ACC112 (cell line): ENCODE measurements at regions not wholly inside any gene's neighbourhood (a gene's known extent, or its start where the extent isn't known, plus 50 kb on each side); places are given as distances from the start of the nearest gene placed in this dataset.

Experiments
- H2AFZ ChIP-seq: fragments of 200-600 bp; sonication (generic); one replicate; pipeline ENCODE4 v1.6.0; 2017; ENCODE audit warnings: antibody characterized with exemption, low read length; ENCODE audit not compliant: unreplicated experiment
- H3K27ac ChIP-seq: fragments of 200-600 bp; sonication (generic); 2 replicates; pipeline ENCODE4 v1.5.1; 2014; ENCODE audit warnings: low read depth, mild to moderate bottlenecking, antibody characterized with exemption, low read length, moderate library complexity
- H3K27me3 ChIP-seq: fragments of 200-600 bp; sonication (generic); 2 replicates; pipeline ENCODE4 v1.6.1; 2014; ENCODE audit warnings: mild to moderate bottlenecking, antibody characterized with exemption, low read length, moderate library complexity, mixed read lengths; ENCODE audit not compliant: insufficient read depth
- H3K36me3 ChIP-seq: fragments of 200-600 bp; sonication (generic); 2 replicates; pipeline ENCODE4 v1.6.1; 2016; ENCODE audit warnings: mild to moderate bottlenecking, antibody characterized with exemption, low read length, moderate library complexity, mixed read lengths; ENCODE audit not compliant: insufficient read depth
- H3K4me1 ChIP-seq: fragments of 200-600 bp; sonication (generic); one replicate; pipeline ENCODE4 v1.6.1; 2016; ENCODE audit warnings: low read length, mixed read lengths; ENCODE audit not compliant: insufficient read depth, unreplicated experiment, control insufficient read depth
- H3K4me3 ChIP-seq: fragments of 200-600 bp; sonication (generic); 2 replicates; pipeline ENCODE4 v1.5.1; 2014; ENCODE audit warnings: mild to moderate bottlenecking, low read depth, low read length
- H3K79me2 ChIP-seq: fragments of 200-600 bp; sonication (generic); one replicate; pipeline ENCODE4 v1.6.0; 2016; ENCODE audit warnings: low read length; ENCODE audit not compliant: control insufficient read depth, unreplicated experiment, insufficient read depth

- no peaks in the 10 kb centered on the region for H3K79me2 ChIP-seq
- no peak overlapping the region for H3K4me3 ChIP-seq
- H3K4me1 ChIP-seq, result peaks cover 17% of the 10 kb centered on the region
- no peak overlapping the region for H2AFZ ChIP-seq
- H3K27ac ChIP-seq, result no peak overlapping the region
- H3K36me3 ChIP-seq, result no peaks in the 10 kb centered on the region
- H3K27me3 ChIP-seq, result no peaks in the 10 kb centered on the region
Observed at GRCh38 chr5:135234242-135234641, 164.8 kb downstream of the MACROH2A1 start.

- Histone ChIP-seq H3K79me2 (no peaks in the 10 kb centered on the region), H3K27ac (no peak overlapping the region), H3K4me1 (peaks cover 17% of the 10 kb centered on the region), H3K4me3 (no peak overlapping the region), H3K36me3 (no peaks in the 10 kb centered on the region), H2AFZ (no peak overlapping the region), H3K27me3 (no peaks in the 10 kb centered on the region)
Observed at GRCh38 chr5:135233477-135233876, 165.6 kb downstream of the MACROH2A1 start.

GRCh38 chr5:135232958-135233357 lies 166.1 kb downstream of the MACROH2A1 start:
- Histone ChIP-seq H3K36me3 (no peaks in the 10 kb centered on the region), H3K79me2 (no peaks in the 10 kb centered on the region), H3K27ac (no peak overlapping the region), H2AFZ (no peak overlapping the region), H3K27me3 (no peaks in the 10 kb centered on the region), H3K4me3 (no peak overlapping the region), H3K4me1 (peaks cover 17% of the 10 kb centered on the region)

GRCh38 chr5:135231289-135231688 lies 167.7 kb downstream of the MACROH2A1 start:
- no peak overlapping the region for H2AFZ ChIP-seq
- H3K4me3 ChIP-seq, result no peak overlapping the region
- no peaks in the 10 kb centered on the region for H3K36me3 ChIP-seq
- H3K27ac ChIP-seq, result no peak overlapping the region
- H3K79me2 ChIP-seq, result no peaks in the 10 kb centered on the region
- peaks cover 17% of the 10 kb centered on the region for H3K4me1 ChIP-seq
- H3K27me3 ChIP-seq, result no peaks in the 10 kb centered on the region

GRCh38 chr5:135230251-135230925 lies 168.6 kb downstream of the MACROH2A1 start:
- Histone ChIP-seq H3K27me3 (no peaks in the 10 kb centered on the region), H3K36me3 (no peaks in the 10 kb centered on the region), H3K4me3 (no peak overlapping the region), H3K79me2 (no peaks in the 10 kb centered on the region), H3K4me1 (peaks cover 17% of the 10 kb centered on the region), H2AFZ (peak overlapping the region; percentile 48), H3K27ac (peak overlapping the region; percentile 28; the same call in 1 of the 2 replicates)

- no peak overlapping the region for H3K27ac ChIP-seq
- H3K79me2 ChIP-seq, result no peaks in the 10 kb centered on the region
- H3K36me3 ChIP-seq, result no peaks in the 10 kb centered on the region
- no peak overlapping the region for H2AFZ ChIP-seq
- no peak overlapping the region for H3K4me3 ChIP-seq
- H3K4me1 ChIP-seq, result peaks cover 17% of the 10 kb centered on the region
- H3K27me3 ChIP-seq, result no peaks in the 10 kb centered on the region
Observed at GRCh38 chr5:135229679-135230132, 169.3 kb downstream of the MACROH2A1 start.

GRCh38 chr5:135229122-135229521 lies 169.9 kb downstream of the MACROH2A1 start:
- Histone ChIP-seq H3K27ac (no peak overlapping the region), H3K79me2 (no peaks in the 10 kb centered on the region), H3K36me3 (no peaks in the 10 kb centered on the region), H3K27me3 (no peaks in the 10 kb centered on the region), H3K4me1 (peaks cover 17% of the 10 kb centered on the region), H3K4me3 (no peak overlapping the region), H2AFZ (no peak overlapping the region)

- H3K36me3 ChIP-seq, result no peaks in the 10 kb centered on the region
- no peak overlapping the region for H3K4me3 ChIP-seq
- no peak overlapping the region for H3K27ac ChIP-seq
Observed at GRCh38 chr5:135228222-135228621, 170.8 kb downstream of the MACROH2A1 start.

GRCh38 chr5:135227064-135228022 lies 171.7 kb downstream of the MACROH2A1 start:
- no peaks in the 10 kb centered on the region for H3K27me3 ChIP-seq
- H3K79me2 ChIP-seq, result no peaks in the 10 kb centered on the region
- H3K4me3 ChIP-seq, result no peak overlapping the region
- H3K4me1 ChIP-seq, result peaks cover 17% of the 10 kb centered on the region
- no peak overlapping the region for H3K27ac ChIP-seq
- no peaks in the 10 kb centered on the region for H3K36me3 ChIP-seq
- no peak overlapping the region for H2AFZ ChIP-seq

More at GRCh38 chr5:135228222-135228621, 170.8 kb downstream of the MACROH2A1 start:
- Histone ChIP-seq H3K4me1 (peaks cover 17% of the 10 kb centered on the region), H3K27me3 (no peaks in the 10 kb centered on the region), H2AFZ (no peak overlapping the region), H3K79me2 (no peaks in the 10 kb centered on the region)

GRCh38 chr5:135225856-135226560 lies 173.0 kb downstream of the MACROH2A1 start:
- peaks cover 14% of the 10 kb centered on the region for H3K4me1 ChIP-seq
- H3K4me3 ChIP-seq, result no peak overlapping the region
- H3K79me2 ChIP-seq, result no peaks in the 10 kb centered on the region
- H3K36me3 ChIP-seq, result no peaks in the 10 kb centered on the region
- H3K27me3 ChIP-seq, result no peaks in the 10 kb centered on the region
- no peak overlapping the region for H2AFZ ChIP-seq
- no peak overlapping the region for H3K27ac ChIP-seq
